Stimulated activated CD8-positive, alpha-beta memory T cell treated with anti-CD3 and anti-CD28 coated beads, Interleukin-4, amount 100 ng/mL, for 48 hours (primary cell): ENCODE measurements at regions not wholly inside any gene's neighbourhood (a gene's known extent, or its start where the extent isn't known, plus 50 kb on each side); places are given as distances from the start of the nearest gene placed in this dataset.

Experiments used
- DNase-seq: peaks from one replicate; pipeline ENCODE4 v3.0.0-alpha.2; 2020

DNA sequence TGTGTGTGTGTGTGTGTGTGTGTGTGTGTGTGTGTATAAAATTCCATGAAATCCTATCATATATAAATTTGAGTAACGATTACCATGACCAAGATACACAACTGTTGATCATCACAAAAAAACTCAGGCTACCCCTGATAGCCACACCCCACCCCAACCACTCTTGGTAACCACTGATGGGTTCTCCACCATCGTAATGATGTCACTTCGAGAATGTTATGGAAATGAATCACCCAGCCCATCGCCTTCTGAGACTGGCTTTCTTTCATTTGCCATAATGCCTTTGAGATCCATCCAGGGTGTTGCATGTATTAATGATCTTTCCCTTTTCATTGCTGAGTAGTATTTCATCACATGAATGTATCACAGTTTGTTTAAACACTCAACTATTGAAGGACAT, 496.0 kb downstream of the MIAT start:
- no peak for DNase-seq

DNA sequence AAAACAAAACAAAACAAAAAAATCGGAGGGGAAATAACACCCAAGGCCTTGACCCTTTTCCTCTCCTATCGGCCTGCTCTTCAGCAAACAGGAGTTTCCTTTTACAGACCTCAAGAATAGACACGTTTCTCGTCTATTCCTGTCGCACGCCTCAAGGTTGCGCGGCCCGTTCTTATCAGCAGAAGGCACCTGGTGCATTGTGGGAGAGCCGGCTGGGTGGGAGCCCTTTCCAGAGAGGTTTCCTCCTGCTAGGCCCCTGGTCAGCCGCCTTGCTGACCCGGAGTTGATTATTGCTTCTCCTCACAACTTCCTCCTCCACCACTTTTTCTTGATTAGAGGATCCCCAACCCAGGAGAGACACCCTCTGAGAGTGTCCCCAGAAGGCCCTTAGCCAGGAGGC, 497.3 kb downstream of the MIAT start:
- DNase-seq = no peak

DNA sequence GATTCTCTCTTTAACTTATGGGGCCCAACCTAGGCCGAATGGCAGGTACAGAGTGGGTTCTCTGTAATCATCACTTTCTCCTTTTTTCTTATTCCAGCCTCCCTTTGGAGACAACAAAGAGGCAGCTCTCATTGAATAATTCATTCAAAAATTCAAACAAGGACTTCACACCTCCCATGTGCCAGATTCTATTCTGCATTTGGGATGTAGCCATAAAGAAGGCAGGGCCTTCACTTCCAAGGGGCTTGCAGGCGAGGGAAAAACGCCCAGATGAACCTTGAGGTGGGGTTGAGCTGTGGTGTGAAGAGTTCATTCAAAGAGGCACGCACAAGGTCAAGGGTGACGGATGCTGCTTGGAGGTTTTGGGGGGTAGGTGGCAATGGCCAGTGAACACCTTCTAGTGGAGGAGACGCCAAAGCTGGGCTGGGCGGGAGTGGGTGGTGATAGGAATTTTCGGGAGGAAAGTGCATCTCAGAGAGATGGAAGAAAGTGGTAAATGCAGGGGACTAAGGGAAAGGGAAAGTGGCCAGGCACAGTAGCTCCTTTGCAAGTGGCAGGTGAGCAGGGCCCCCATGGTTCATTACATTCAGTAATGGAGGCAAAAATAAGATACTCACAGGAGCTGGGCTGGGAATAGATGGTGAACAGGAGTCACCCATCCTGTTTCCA, 499.6 kb downstream of the MIAT start:
- no peak for DNase-seq

- no peak for DNase-seq
These were observed 500.4 kb downstream of the MIAT start for GRCh38 chr22:27157666-27158370.

GRCh38 chr22:27159016-27159415, 501.6 kb downstream of the MIAT start:
- DNase-seq = no peak

DNA sequence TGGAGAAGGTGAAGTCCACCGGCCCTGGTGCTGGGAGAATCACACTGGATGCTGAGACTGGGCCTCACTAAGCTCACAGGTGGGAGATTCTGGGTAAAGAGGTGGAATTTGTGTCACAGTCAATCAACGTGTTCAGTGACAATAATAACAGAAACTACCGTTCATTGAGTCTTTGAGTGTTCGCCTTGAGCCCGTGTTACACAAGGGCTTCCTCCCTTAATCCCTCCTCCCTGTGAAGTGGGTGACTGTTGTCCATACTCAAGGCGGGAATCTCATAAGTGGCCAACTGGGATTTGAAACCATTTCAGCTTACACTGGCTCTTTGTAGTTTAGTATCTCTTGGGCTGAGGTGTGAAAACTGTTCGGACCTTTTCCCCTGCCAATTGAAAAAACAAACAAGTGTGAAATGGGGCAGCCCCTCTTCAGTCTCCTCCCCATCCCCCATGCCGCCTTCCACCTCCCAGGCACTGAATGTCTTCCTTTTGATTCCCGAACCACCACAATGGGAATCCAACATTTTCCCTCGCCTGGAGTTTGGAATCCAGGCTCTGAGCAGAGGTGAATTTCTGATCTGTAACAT, 502.4 kb downstream of the MIAT start:
- DNase-seq = no peak

- no peak for DNase-seq
These were observed 506.1 kb downstream of the MIAT start for GRCh38 chr22:27163162-27164137.

DNA sequence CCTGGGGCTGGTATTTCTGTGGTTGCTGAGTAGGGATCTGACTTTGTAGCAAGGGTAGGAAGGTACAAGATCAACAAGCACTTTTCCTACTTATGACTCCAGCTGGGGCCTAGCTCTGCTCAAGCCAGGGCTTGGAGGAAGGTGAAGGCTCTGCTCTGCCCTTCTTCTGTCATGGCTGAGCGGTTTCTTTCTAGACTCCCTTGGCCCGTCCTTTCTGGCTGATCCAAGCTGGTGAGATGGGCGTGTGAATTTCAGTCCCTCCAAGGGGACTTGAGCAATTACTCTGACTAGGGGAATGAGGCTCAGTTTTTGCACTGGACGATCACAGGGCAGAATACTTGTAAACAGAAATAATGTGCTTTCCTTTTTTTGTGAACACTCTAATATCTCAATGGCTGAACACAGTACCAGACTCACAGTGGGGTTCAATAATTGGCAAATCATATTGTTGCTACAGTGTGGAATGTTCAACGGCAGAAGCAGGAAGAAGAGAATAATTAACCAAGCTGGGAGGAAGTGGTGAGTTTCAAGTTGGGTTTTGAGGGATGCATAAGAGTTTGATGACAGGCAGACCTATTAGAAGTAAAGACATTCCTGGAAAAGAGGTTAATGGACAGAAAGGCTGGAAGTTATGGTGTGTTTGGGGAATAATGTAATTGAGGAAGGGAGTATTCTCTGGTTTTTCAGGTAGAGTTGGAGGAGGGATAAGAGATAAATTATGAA, 507.6 kb downstream of the MIAT start:
- DNase-seq = no peak

DNA sequence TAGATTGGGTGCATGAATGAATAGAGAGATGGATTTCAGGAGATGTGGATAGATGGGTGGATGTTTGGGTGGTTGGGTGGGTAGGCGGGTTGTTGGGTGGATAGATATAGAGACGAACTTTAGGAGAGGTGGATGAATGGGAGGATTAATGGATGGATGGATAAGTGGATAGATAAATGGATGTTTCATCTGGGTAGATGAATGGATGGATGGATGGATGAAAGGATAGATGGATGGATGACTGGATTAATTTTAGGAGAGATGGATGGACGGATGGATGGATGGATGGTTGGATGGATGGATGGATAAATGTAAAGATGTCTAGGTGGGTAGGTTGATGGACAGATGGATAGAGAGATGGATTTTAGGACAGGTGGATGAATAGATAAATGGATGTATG, 511.3 kb downstream of the MIAT start:
- DNase-seq = no peak

GRCh38 chr22:27170491-27170890, 513.1 kb downstream of the MIAT start:
- DNase-seq = no peak

- DNase-seq = no peak
These were observed 513.8 kb downstream of the MIAT start for GRCh38 chr22:27171212-27171611.

DNA sequence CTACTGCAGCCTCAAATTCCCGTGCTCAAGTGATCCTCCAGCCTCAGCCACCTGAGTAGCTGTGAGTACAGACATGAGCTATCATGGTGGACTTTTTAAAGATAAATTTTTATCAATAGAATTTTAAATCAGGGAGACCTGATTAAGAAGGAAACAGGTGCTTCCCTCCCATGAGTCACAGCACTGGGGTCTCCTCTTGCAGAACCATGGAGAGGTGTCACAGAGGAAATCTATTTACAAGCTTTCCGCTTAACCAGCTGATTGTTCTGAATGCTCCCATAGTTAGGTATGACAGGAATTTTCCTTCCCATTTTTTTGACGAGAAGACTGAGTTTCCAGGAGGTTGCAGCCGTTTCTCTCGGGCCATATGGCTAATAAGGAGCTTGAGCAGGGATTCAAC, 516.1 kb downstream of the MIAT start:
- no peak for DNase-seq

DNA sequence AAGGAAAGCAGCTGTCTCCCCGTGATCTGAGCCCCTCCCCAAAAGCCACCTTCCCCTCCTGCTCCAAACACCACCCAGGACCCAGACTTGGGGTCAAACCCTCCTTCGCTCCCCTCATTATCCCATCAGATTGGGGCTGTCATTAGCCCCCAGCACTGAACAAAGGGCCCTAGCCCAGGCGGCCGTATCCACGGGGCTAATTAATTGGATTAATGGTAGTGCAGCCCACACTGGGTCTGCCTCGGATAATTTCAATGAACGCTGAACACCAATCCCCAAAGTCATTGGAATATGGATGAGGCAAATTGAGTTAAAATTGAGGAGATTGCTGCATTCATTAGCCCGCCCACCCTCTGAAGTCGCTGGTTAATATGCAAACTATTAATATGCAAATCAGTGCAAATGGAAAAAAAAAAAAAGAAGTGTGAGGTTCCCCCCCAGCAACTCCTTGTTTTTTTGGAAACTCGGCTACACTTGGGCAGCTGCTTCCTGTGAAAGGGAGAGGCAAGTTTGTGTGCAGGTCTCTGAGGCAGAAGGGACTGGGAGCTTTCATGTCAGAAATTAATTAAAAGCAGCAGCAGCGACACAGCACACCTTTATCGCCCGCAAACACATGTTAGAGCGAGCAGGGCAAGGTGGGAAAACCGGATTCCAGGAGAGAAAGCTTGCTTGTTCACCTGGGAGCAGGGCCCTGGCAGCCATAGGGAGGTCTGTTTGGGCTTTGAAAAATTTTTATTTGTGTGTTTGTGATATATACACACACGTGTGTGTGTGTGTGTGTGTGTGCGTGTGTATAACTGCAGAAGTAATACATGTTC, 517.8 kb downstream of the MIAT start:
- no peak for DNase-seq

DNA sequence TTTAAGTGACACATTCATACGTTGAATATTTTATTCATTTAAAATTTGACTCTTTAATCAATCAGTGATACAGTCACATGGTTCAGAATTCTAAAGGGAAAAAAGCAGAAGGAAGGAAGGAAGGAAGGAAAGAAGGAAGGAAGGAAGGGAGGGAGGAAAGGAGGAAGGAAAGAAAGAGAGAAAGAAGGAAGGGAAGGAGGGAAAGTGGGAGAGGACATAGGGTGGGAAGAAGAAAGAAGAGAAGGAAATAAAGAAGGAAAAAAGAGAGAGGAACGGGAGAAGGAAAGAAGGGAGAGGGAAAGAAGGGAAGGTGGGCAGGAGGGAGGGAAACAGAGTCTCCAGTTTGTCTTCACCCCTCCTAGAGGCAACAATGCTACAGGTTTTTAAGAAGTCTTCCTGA, 518.6 kb downstream of the MIAT start:
- DNase-seq = no peak

DNA sequence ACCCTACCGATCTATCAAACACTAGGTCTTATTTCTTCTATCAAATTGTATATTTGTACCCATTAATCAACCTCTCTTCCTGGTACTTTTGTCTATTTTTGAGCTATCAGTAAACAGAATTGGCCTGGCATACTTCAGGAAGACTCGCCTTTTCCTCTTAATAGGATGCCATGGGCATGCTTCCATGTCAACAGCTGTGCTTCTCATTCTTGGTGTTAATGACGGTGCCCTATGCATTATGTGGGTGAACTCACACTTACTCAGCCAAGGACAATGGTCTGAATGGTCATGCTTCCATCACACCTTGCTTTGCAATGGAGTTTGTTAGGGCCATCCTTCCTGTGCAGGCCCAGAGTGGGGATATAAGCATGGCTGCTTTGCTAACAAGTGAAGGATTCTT, 521.8 kb downstream of the MIAT start:
- DNase-seq = no peak

DNA sequence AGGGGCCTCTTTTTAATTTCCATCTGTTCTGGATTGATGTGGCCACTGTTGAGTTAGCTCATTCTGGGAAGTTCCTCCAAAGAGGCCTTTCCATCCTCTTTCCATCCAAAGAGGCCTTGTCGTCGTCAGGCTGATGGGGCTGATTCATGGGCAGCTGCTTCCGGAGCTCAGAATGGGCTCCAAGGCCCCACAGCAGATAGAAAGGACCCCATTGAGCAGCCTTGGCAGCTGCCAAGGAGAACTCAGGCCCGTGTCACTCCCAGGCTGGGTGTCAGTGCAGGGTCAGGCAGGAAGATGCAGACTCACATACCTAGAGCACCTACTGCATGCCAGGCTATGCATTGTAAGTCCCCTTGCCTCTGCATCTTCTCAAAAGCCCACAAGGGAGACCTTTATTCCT, 524.1 kb downstream of the MIAT start:
- DNase-seq = no peak

DNA sequence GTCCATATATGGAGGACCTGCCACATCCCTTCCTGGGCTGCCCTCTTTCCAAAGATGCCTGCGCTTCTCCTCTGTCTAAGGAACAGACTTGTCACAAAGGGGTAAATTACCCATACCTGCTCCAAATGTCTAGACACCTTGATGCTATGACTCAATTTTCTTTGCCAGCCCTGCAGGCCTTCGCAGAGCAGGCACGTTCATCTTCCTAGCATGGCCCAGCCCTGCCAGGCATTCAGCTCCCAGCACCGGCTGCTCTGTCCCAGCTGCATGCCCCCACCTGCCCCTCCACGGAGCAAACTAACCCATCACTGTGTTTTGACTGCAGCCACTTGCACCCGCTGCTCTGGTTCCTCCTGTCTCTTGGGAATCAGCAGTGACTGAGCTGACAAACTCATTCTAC, 526.1 kb downstream of the MIAT start:
- no peak for DNase-seq

GRCh38 chr22:27185099-27185709, 527.8 kb downstream of the MIAT start:
- DNase-seq = no peak

GRCh38 chr22:27185760-27186302, 528.4 kb downstream of the MIAT start:
- no peak for DNase-seq

DNA sequence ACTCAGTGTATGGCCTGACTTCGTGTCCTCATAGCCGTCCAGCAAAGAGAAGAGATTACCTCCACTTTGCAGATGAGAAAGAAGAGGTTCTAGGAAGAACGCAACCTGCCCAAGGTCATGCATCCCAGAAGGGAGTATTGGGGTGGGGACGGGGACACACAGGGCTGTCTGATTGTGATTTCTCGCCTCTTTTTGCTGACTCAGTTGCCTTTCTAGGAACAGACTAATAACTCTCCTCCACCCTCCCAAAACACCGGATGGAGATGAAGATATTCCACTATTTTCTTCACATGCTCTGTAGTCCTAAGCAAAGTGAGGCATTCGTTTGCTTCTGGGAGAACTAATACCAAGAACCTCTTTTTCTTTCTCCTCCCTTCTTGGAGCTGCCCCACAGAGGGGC, 529.3 kb downstream of the MIAT start:
- no peak for DNase-seq
